Fibroblast of pulmonary artery (primary cell): ENCODE measurements at regions not wholly inside any gene's neighbourhood (a gene's known extent, or its start where the extent isn't known, plus 50 kb on each side); places are given as distances from the start of the nearest gene placed in this dataset.

ENCODE experiments used
- DNase-seq: peaks from one replicate; pipeline ENCODE4 v3.0.0-alpha.2; 2010; ENCODE audit warnings: low read depth
- H3K4me3 ChIP-seq: replicated peaks from 2 replicates; pipeline ENCODE4 v1.5.1; 2011; ENCODE audit warnings: low read depth, mild to moderate bottlenecking, control low read depth, low read length, moderate library complexity
- TF ChIP-seq, protein P1 (sequence below): IDR thresholded peaks from 2 replicates; pipeline ENCODE4 v1.5.1; 2011; ENCODE audit warnings: mild to moderate bottlenecking, control low read depth, low read length, inconsistent platforms; ENCODE audit errors: missing control alignments

DNA sequence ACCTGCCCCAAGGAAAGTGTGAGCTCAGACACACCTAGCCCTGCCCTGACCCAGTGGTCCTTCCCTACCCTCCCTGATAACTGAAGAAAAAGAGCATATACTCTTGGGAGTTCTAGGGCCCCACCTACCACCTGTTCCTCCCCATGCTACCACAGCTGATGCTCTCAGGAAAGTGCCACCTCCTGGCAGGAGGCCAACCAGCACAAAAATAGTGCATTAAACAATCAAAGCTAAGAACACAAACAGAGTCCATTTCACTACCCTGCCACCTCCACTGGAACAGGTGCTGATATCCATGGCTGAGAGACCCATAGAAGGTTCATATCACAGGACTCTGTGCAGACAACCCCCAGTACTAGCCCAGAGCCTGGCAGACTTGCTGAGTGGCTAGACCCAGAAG, 288.6 kb upstream of the PHF14 start:
- TF ChIP-seq, protein P1, sequence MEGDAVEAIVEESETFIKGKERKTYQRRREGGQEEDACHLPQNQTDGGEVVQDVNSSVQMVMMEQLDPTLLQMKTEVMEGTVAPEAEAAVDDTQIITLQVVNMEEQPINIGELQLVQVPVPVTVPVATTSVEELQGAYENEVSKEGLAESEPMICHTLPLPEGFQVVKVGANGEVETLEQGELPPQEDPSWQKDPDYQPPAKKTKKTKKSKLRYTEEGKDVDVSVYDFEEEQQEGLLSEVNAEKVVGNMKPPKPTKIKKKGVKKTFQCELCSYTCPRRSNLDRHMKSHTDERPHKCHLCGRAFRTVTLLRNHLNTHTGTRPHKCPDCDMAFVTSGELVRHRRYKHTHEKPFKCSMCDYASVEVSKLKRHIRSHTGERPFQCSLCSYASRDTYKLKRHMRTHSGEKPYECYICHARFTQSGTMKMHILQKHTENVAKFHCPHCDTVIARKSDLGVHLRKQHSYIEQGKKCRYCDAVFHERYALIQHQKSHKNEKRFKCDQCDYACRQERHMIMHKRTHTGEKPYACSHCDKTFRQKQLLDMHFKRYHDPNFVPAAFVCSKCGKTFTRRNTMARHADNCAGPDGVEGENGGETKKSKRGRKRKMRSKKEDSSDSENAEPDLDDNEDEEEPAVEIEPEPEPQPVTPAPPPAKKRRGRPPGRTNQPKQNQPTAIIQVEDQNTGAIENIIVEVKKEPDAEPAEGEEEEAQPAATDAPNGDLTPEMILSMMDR: no peak
- no peak overlapping the region for H3K4me3 ChIP-seq
- DNase-seq: no peak

DNA sequence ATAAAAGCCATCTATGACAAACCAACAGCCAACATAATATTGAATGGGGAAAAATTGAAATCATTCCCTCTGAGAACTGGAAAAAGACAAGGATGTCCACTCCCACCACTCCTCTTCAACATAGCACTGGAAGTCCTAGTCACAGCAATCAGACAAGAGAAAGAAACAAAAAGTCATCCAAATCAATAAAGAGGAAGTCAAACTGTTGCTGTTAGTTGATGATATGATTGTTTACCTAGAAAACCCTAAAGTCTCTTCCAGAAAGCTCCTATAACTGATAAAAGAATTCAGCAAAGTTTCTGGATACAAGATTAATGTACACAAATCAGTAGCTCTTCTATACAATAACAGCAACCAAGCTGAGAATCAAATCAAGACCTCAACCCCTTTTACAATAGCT, 285.1 kb upstream of the PHF14 start:
- TF ChIP-seq, protein P1: no peak
- DNase-seq: no peak
- H3K4me3 ChIP-seq: no peak overlapping the region

DNA sequence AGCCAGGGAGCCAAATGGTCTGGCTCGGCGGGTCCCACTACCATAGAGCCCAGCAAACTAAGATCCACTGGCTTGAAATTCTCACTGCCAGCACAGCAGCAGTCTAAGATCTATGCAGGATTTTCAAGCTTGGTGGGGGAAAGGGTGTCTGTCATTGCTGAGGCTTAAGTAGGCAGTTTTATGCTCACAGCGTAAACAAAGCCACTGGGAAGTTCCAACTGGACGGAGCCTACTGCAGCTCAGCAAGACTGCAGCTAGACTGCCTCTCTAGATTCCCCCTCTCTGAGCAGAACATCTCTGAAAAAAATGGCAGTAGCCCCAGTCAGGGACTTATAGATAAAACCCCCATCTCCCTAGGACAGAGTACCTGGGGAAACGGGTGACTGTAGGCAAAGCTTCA, 277.6 kb upstream of the PHF14 start:
- DNase-seq: no peak
- TF ChIP-seq, protein P1: no peak
- no peak overlapping the region for H3K4me3 ChIP-seq

- TF ChIP-seq, protein P1: no peak
- DNase-seq: no peak
- H3K4me3 ChIP-seq: no peak overlapping the region
Observed at GRCh38 chr7:10703059-10703458, 270.6 kb upstream of the PHF14 start.

- no peak overlapping the region for H3K4me3 ChIP-seq
- DNase-seq: no peak
- TF ChIP-seq, protein P1: no peak
Observed at GRCh38 chr7:10703981-10704380, 269.7 kb upstream of the PHF14 start.

- H3K4me3 ChIP-seq: no peak overlapping the region
- DNase-seq: no peak
- TF ChIP-seq, protein P1: no peak
Observed at GRCh38 chr7:10704653-10705052, 269.0 kb upstream of the PHF14 start.

DNA sequence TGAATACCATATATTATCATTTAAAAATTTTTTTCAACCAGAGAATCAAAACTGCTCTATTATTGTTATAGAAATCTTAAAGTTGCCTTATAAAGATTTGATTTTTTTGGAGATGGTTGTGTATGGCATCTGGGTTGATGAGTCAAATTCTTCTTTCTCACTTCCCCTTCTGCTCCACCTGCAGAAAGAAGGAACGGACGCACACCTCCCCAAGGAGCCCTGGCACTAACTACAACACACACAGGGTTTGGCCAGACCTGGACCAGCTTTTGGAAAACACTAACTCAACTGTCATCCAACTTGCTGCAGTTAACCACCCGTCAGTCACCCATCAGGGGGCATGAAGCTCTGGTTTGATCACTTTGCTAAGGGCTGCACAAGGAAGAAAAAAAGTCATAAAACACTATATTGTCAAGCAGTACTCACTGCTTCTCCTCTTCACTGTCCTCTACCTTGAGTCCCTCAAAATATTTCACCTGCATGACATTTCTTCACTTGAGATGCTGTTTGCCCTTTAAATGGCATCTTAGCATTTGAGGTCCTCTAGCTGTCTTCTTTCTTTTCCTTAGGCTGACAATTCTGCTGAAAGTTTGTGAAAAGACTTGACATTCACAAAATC, 266.7 kb upstream of the PHF14 start:
- TF ChIP-seq, protein P1: no peak

More for the DNA sequence above, 266.7 kb upstream of the PHF14 start:
- H3K4me3 ChIP-seq: no peak overlapping the region
- no peak for DNase-seq
